Aorta (tissue), 5 donors: ENCODE measurements at regions not wholly inside any gene's neighbourhood (a gene's known extent, or its start where the extent isn't known, plus 50 kb on each side); places are given as distances from the start of the nearest gene placed in this dataset.
"Not testable (repeated sequence)": the region's sequence is repeated elsewhere in the genome, so short reads cannot be mapped to it uniquely, and the experiment has no call there.

ENCODE experiments used
- ATAC-seq: fragments of 200-7000 bp; cut with Tn5 transposase; one replicate; pipeline ENCODE4 v1.9.1; 2022; ENCODE audit warnings: moderate library complexity; ENCODE audit not compliant: low FRiP score
- DNase-seq, 2 donors: peaks; one replicate each; pipeline ENCODE4 v3.0.0-alpha.2; 2020
- H3K27ac ChIP-seq, 2 donors: one replicate each; pipeline ENCODE4 v1.5.1; 2013; ENCODE audit warnings: low read length in 2 of 2, mild to moderate bottlenecking in 2 of 2, moderate library complexity in 2 of 2, control low read depth in 1 of 2, inconsistent platforms in 1 of 2, low read depth in 1 of 2
- H3K27me3 ChIP-seq, 2 donors: one replicate each; pipeline ENCODE4 v1.6.1; 2013; ENCODE audit warnings: control low read depth in 1 of 2, low read length in 1 of 2, mild to moderate bottlenecking in 1 of 2, moderate library complexity in 1 of 2; ENCODE audit not compliant: insufficient read depth in 2 of 2, control insufficient read depth in 1 of 2
- H3K36me3 ChIP-seq, 2 donors: one replicate each; pipeline ENCODE4 v1.6.1; 2013; ENCODE audit warnings: control low read depth in 1 of 2, low read length in 1 of 2, mild to moderate bottlenecking in 1 of 2; ENCODE audit not compliant: insufficient read depth in 2 of 2, control insufficient read depth in 1 of 2
- H3K4me1 ChIP-seq, 2 donors: one replicate each; pipeline ENCODE4 v1.6.1; 2013; ENCODE audit warnings: low read length in 2 of 2, control low read depth in 1 of 2, mild to moderate bottlenecking in 1 of 2, moderate library complexity in 1 of 2; ENCODE audit not compliant: insufficient read depth in 2 of 2, control insufficient read depth in 1 of 2
- H3K4me3 ChIP-seq, 2 donors: one replicate each; pipeline ENCODE4 v1.5.1; 2013; ENCODE audit warnings: low read length in 2 of 2, control low read depth in 1 of 2, mild to moderate bottlenecking in 1 of 2
- H3K9me3 ChIP-seq: one replicate; pipeline ENCODE4 v1.6.1; 2013; ENCODE audit warnings: mild to moderate bottlenecking, low read length; ENCODE audit not compliant: control insufficient read depth
- WGBS, 2 donors: extraction: QIAGEN DNeasy Blood & Tissue Kit; methylation state at CpG; one replicate each; pipeline ENCODE4 v1.1.7; 2013; 5-methylcytosine and 5-hydroxymethylcytosine counted together
- intact Hi-C, 2 donors: fragments of 100-400 bp; cut with DNase I; formaldehyde crosslinking; loops; one replicate each; pipeline versions ENCODE4 v1.14.2 to v1.15.0; 2022
- donor health status: healthy with polysubstance abuse.
- donor health status: Bipolar disorder and iron deficiency.
- donor health status: DM: no; HTN: no; CAD: no.
- donor health status: DM: no; HTN: no; CAD: no.
- donor health status: DM: yes; HTN: yes; CAD: no.

DNA sequence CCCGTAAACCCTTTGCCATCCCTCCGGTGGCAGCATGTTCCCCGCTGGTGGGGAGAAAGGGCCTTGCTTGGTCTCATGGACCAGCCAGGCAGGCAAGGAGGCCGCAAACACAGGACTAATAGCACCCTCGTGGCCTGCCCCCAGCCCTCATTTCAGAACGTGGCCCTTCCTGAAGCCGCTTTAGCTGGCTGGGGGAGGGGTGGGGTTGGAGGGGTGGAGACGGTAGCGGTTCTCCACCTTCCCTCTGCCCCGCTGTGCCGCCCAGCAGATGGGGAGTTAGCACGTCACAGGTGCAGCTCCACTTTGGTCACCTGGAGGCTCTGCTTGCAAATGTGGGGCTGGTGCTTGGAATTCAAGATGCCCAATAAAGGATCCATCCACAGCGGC, 59.3 kb upstream of the URI1 start:
- H3K4me1 ChIP-seq: no peaks in the 10 kb centered on the region
- H3K27ac ChIP-seq: no peak overlapping the region
- no peaks in the 10 kb centered on the region for H3K9me3 ChIP-seq
- no peak for ATAC-seq
- intact Hi-C loops: no loop called here
- H3K27me3 ChIP-seq: no peaks in the 10 kb centered on the region
- H3K36me3 ChIP-seq: no peaks in the 10 kb centered on the region
- no peak overlapping the region for H3K4me3 ChIP-seq
- 37 to 45% methylated on average over 13 of the region's 13 CpGs for WGBS, 2 donors
- DNase-seq: peak in 1 of 2 donors; percentile 62

DNA sequence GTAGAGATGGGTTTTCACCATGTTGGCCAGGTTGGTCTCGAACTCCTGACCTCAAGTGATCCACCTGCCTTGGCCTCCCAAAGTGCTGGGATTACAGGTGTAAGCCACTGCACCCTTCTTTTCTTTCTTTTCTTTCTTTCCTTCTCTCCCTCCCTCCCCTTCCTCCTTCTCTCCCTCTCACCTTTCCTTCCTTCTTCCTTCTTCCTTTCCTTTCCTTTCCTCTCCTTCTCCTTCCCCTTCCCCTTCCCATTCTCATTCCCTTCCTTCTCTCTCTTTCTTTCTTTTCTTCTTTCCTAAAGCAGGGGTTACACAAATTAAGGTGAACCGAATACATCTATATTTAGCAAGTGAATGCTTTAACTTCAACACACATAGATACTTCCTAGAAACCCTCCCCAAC, 58.0 kb upstream of the URI1 start:
- WGBS, 2 donors: 86 to 87% methylated on average over 2 of the region's 2 CpGs
- intact Hi-C loops: no loop called here

DNA sequence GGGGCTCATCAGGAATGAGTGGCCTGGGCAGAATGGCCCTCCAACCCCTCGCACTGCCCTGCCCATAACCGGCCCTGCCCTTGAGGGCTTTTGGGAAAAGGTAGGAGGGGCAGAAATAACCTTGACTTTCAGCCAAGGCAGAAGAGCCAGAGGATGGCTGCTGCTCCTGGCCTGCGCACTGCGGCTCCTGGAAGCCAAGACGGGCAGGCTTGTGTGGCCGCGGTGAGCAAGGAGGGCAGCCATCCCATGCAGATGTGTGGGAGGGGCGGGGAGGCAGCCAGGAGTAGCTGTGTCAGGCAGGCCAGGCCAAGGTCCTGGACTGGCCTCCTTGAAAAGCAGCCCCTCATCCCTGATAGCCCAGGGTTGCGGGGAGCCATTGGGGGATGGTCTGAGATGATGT, 57.6 kb upstream of the URI1 start:
- Histone ChIP-seq H3K36me3 (no peaks in the 10 kb centered on the region), H3K4me1 (no peaks in the 10 kb centered on the region), H3K27ac (no peak overlapping the region), H3K9me3 (no peaks in the 10 kb centered on the region), H3K27me3 (no peaks in the 10 kb centered on the region), H3K4me3 (no peak overlapping the region)
- ATAC-seq: no peak
- 80 to 85% methylated on average over 9 of the region's 9 CpGs for WGBS, 2 donors
- DNase-seq: peak in 1 of 2 donors; percentile 44
- intact Hi-C loops: no loop called here

More for the DNA sequence above, 58.0 kb upstream of the URI1 start:
- no peaks in the 10 kb centered on the region for H3K9me3 ChIP-seq
- H3K4me3 ChIP-seq: no peak overlapping the region
- no peaks in the 10 kb centered on the region for H3K36me3 ChIP-seq
- ATAC-seq (no peak), DNase-seq (no peak)
- no peaks in the 10 kb centered on the region for H3K27me3 ChIP-seq
- no peaks in the 10 kb centered on the region for H3K4me1 ChIP-seq
- no peak overlapping the region for H3K27ac ChIP-seq

DNA sequence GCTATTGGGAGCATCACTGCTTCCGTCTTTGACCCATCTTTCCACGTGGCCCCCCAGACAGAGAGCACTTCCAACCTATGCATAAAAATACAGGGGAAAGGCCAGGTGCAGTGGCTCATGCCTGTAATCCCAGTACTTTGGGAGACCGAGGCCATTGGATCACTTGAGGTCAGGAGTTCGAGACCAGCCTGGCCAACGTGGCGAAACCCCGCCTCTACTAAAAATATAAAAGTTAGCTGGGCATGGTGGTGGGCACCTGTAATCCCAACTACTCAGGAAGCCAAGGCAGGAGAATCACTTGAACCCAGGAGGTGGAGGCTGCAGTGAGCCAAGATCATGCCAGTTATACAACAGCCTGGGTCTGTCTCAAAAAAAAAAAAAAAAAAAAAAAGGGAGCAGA, 55.9 kb upstream of the URI1 start:
- H3K4me3 ChIP-seq, DNase-seq, ATAC-seq, H3K36me3 ChIP-seq, H3K9me3 ChIP-seq, intact Hi-C loops, H3K27me3 ChIP-seq, H3K27ac ChIP-seq, H3K4me1 ChIP-seq: not testable (repeated sequence)
- WGBS, 2 donors: 86 to 88% methylated on average over 7 of the region's 7 CpGs

DNA sequence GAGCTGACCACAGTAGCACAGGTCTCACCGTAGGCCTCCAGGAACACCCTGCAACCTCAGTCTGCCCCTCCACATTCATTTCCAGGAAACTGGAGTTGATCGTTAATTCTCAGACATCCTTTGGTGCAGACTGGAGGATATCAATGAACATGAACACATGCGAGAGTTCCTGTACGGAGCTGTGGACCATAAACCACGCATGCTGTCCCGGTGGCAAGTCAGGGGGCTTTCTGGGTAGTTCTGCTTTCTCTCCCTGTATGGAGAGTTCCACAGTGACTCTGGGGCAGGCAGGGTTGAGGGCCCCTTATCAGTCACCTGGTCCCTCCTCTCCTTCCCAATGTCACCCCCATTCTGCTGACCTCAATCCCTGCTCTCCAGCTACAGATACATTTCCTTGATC, 55.5 kb upstream of the URI1 start:
- no peaks in the 10 kb centered on the region for H3K36me3 ChIP-seq
- WGBS, 2 donors: 80 to 83% methylated on average over 6 of the region's 6 CpGs
- no peak overlapping the region for H3K4me3 ChIP-seq
- peak in 1 of 2 donors; percentile 16 for DNase-seq
- intact Hi-C loops: no loop called here
- H3K9me3 ChIP-seq: no peaks in the 10 kb centered on the region
- no peak overlapping the region for H3K27ac ChIP-seq
- H3K4me1 ChIP-seq: no peaks in the 10 kb centered on the region
- no peaks in the 10 kb centered on the region for H3K27me3 ChIP-seq
- no peak for ATAC-seq

DNA sequence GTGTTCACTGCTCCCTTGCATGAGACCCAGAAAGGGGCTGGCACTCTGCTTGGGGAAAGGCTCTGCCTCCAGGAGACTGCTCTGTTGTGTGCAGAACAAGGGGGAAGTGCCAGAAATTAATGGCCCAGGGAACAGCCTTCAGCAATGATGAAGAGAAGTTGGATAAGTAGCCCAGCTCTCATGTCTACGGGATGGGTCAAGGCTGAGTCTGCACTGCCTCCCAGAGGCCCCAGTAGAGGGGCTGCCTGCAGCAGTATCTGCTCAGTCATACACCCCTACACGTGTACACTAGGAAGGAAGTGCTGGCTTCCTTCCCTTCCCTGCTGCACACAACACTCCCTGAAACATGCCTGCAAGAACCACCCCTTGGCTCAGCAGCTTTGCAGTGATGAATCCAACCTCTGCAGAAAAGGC, 54.6 kb upstream of the URI1 start:
- DNase-seq (peak in 1 of 2 donors; percentile 50), ATAC-seq (no peak)
- Histone ChIP-seq H3K27ac (no peak overlapping the region), H3K4me3 (no peak overlapping the region), H3K36me3 (no peaks in the 10 kb centered on the region), H3K9me3 (no peaks in the 10 kb centered on the region), H3K27me3 (no peaks in the 10 kb centered on the region), H3K4me1 (no peaks in the 10 kb centered on the region)
- 0 to 8% methylated on average over 2 of the region's 2 CpGs for WGBS, 2 donors
- intact Hi-C loops: no loop called here

DNA sequence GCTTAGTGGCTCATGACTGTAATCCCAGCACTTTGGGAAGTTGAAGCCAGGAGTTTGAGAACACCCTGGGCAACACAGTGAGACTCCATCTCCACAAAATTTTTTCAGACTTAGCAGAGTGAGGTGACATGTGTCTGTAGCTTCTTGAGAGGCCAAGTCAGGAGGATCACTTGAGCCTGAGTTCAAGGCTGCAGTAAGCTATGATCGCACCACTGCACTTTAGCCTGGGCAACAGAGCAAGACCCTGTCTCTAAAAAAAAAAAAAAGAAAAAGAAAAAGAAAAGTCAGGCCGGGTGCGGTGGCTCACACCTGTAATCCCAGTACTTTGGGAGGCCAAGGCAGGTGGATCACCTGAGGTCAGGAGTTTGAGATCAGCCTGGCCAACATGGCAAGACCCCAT, 54.0 kb upstream of the URI1 start:
- H3K27ac ChIP-seq: not testable (repeated sequence)
- 91 to 98% methylated on average over 3 of the region's 3 CpGs for WGBS, 2 donors

DNA sequence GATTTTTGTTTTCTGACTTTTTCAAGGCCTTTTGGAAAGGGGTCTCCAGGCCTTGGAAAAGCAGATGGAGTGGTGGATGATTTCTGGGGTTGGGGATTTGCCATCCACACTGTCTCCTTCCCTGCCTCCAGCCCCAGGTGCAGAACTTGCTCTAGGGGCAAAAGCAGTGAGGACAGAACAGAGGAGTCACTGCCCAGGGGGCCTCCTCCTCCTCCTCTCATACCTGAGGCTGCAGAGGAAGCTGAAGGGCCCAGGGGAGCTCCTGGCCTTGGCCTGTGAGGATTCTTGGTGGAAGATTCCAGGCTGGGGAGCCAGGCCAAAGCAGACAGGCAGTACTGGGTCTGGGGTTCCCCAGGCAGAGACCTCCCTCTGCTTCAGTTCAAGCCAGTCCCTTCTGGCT, 52.3 kb upstream of the URI1 start:
- Histone ChIP-seq H3K27ac (no peak overlapping the region), H3K27me3 (no peaks in the 10 kb centered on the region), H3K9me3 (no peaks in the 10 kb centered on the region), H3K4me1 (no peaks in the 10 kb centered on the region), H3K4me3 (no peak overlapping the region), H3K36me3 (no peaks in the 10 kb centered on the region)
- ATAC-seq (no peak), DNase-seq (peak in 1 of 2 donors; percentile 30)
- intact Hi-C loops: no loop called here

More for the DNA sequence above, 54.0 kb upstream of the URI1 start:
- H3K4me1 ChIP-seq, H3K27me3 ChIP-seq, intact Hi-C loops, H3K9me3 ChIP-seq, ATAC-seq, H3K36me3 ChIP-seq, H3K4me3 ChIP-seq: not testable (repeated sequence)
- DNase-seq: peak in 1 of 2 donors; percentile 15

DNA sequence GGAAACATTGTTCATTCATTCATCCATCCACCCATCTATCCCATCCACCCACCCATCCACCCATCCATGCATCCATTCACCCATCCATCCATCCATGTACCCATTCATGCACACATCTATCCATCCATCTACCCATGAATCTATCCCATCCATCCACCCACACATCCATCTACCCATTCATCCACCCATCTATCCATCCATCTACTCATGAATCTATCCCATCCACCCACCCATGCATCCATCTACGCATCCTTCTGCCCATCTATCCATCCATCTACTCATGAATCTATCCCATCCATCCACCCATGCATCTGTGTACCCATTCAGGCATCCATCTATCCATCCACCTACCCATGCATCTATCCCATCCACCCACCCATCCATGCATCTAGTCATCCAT, 51.6 kb upstream of the URI1 start:
- Histone ChIP-seq H3K4me1 (no peaks in the 10 kb centered on the region), H3K4me3 (no peak overlapping the region), H3K9me3 (no peaks in the 10 kb centered on the region), H3K27ac (no peak overlapping the region), H3K36me3 (no peaks in the 10 kb centered on the region), H3K27me3 (no peaks in the 10 kb centered on the region)
- DNase-seq (no peak), ATAC-seq (no peak)
- intact Hi-C loops: no loop called here
- 89 to 94% methylated on average over 1 of the region's 1 CpG for WGBS, 2 donors
